H1 (cell line): ENCODE measurements at regions not wholly inside any gene's neighbourhood (a gene's known extent, or its start where the extent isn't known, plus 50 kb on each side); places are given as distances from the start of the nearest gene placed in this dataset.

ENCODE experiments used
- BRCA1 ChIP-seq: IDR thresholded peaks from 2 replicates; pipeline ENCODE4 v1.6.1; 2012; ENCODE audit warnings: low read depth, low read length, improper control_type of control experiment
- EZH2 ChIP-seq: fragments of 200-600 bp; sonication (generic); IDR thresholded peaks from 2 replicates; pipeline ENCODE4 v1.7.1; 2012; ENCODE audit warnings: low read depth, mild to moderate bottlenecking, moderate library complexity, low read length, inconsistent platforms; ENCODE audit not compliant: severe bottlenecking
- NANOG ChIP-seq: IDR thresholded peaks from 2 replicates; pipeline ENCODE4 v1.6.1; 2011; ENCODE audit warnings: low read length, low read depth, mild to moderate bottlenecking, inconsistent platforms; ENCODE audit not compliant: insufficient read depth, poor library complexity, severe bottlenecking
- POU5F1 ChIP-seq: IDR thresholded peaks from 2 replicates; pipeline ENCODE4 v1.6.1; 2011; ENCODE audit warnings: low read depth, mild to moderate bottlenecking, low read length, moderate library complexity
- RXRA ChIP-seq: IDR thresholded peaks from 2 replicates; pipeline ENCODE4 v1.6.1; 2011; ENCODE audit warnings: low read depth, mild to moderate bottlenecking, low read length, moderate library complexity; ENCODE audit not compliant: insufficient read depth

- TF ChIP-seq BRCA1: no peak
- TF ChIP-seq EZH2: no peak
- no peak for TF ChIP-seq NANOG
- TF ChIP-seq RXRA: no peak
- TF ChIP-seq POU5F1: no peak
- TF ChIP-seq, all 59 proteins: peak for 0
Measured at GRCh38 chrX:122122274-122122673, 1061.8 kb upstream of the GRIA3 start (continued).
